ENCODE measurements at regions not wholly inside any gene's neighbourhood (a gene's known extent, or its start where the extent isn't known, plus 50 kb on each side); places are given as distances from the start of the nearest gene placed in this dataset.

DNA sequence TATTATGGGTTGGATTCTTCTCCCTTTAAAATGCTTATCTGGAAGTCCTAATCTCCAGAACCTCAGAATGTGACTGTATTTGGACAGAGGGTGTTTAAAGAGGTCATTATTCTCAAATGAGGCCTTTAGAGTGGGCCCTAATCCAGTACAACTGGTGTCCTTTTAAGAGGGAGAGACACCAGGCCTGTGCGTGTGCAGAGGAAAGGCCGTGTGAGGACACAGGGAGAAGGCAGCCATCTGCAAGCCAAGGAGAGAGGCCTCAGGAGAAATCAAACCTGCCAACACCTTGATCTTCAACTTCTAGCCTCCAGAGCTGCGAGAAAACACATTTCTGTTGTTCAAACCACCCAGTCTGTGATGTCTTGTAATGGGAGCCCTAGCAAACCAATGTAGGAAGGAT lies 235.4 kb upstream of the MYO3A start:
- H4K8ac ChIP-seq (ENCODE audit: extremely low read depth, insufficient read depth, low read length), result no peak overlapping the region
- H4K20me1 ChIP-seq (replicated peaks in 1 of 2; ENCODE audit: control insufficient read depth in 1 of 2, insufficient read depth in 2 of 2, low read length in 2 of 2), result no peaks in the 10 kb centered on the region
- WGBS, 2 experiments (ENCODE audit: extremely low coverage in 1 of 2, insufficient coverage in 1 of 2, insufficient read length in 1 of 2, insufficient replicate concordance in 2 of 2, low coverage in 1 of 2, low lambda C conversion rate in 2 of 2, missing lambda C conversion rate in 1 of 2), result 89% methylated on average over 3 of the region's 3 CpGs; no CpG with 5 or more reads in 1 of the 2 experiments
- H4K91ac ChIP-seq (replicated peaks; ENCODE audit: insufficient read length, low read length), result no peak overlapping the region
- no peak overlapping the region for H2BK5ac ChIP-seq (ENCODE audit: low read depth, low read length)
- no peaks in the 10 kb centered on the region for H3K23me2 ChIP-seq (ENCODE audit: low read depth, low read length)
- no peak overlapping the region for H3K4me2 ChIP-seq (ENCODE audit: insufficient read depth in 1 of 2, low read depth in 2 of 2, low read length in 2 of 2)
- H2BK20ac ChIP-seq (ENCODE audit: low read length), result no peak overlapping the region
- H3K23ac ChIP-seq (ENCODE audit: insufficient read length), result no peak overlapping the region
- H3K27ac ChIP-seq (ENCODE audit: low read depth, low read length), result no peak overlapping the region
- no peak overlapping the region for H2BK15ac ChIP-seq (ENCODE audit: low read length)
- H2AK5ac ChIP-seq (ENCODE audit: low read depth, low read length), result no peak overlapping the region
- H2AFZ ChIP-seq (ENCODE audit: low read length), result no peak overlapping the region
- no peak overlapping the region for H3K18ac ChIP-seq (ENCODE audit: extremely low read depth, low read length)
- no peak overlapping the region for H3K4ac ChIP-seq (replicated peaks; ENCODE audit: insufficient read length, low read depth, low read length)
- no peaks in the 10 kb centered on the region for H3K36me3 ChIP-seq (ENCODE audit: control insufficient read depth in 2 of 4, insufficient read depth in 4 of 4, low read length in 3 of 4)
- H3K14ac ChIP-seq (ENCODE audit: insufficient read length), result no peak overlapping the region
- CTCF ChIA-PET (ENCODE audit: partially characterized antibody), result no interaction called here
- H3K56ac ChIP-seq (replicated peaks; ENCODE audit: insufficient read length, low read depth, low read length), result no peak overlapping the region
- H3K79me1 ChIP-seq (ENCODE audit: low read depth, low read length), result no peaks in the 10 kb centered on the region
- H3K9ac ChIP-seq (replicated peaks in 1 of 4; ENCODE audit: extremely low read depth in 1 of 4, low read depth in 3 of 4, low read length in 3 of 4), result no peak overlapping the region
- H2BK120ac ChIP-seq (replicated peaks; ENCODE audit: low read depth, low read length), result no peak overlapping the region
- no peak overlapping the region for H4K5ac ChIP-seq (ENCODE audit: insufficient read length, low read depth, low read length)
- no peak for DNase-seq (ENCODE audit: low read depth in 1 of 2, low spot score in 2 of 2)
- H3K4me3 ChIP-seq (ENCODE audit: extremely low read depth in 1 of 4, insufficient read depth in 2 of 4, low read depth in 3 of 4, low read length in 4 of 4), result no peak overlapping the region
- H3K79me2 ChIP-seq (ENCODE audit: control insufficient read depth in 1 of 2, insufficient read depth in 2 of 2, low read length in 2 of 2), result no peaks in the 10 kb centered on the region
- no peak for FAIRE-seq
- POLR2A ChIA-PET (ENCODE audit: partially characterized antibody), result no interaction called here
- H3K4me1 ChIP-seq (replicated peaks in 1 of 4; ENCODE audit: control insufficient read depth in 3 of 4, insufficient read depth in 4 of 4, low read length in 3 of 4), result peaks cover 0 to 3% (median 0%) of the 10 kb centered on the region in 4 experiments; a peak in 1 of 7 replicates
- H3K9me3 ChIP-seq (ENCODE audit: insufficient read depth in 2 of 2, low read depth in 1 of 2, low read length in 1 of 2), result no peaks in the 10 kb centered on the region
- no peak overlapping the region for H2BK12ac ChIP-seq (ENCODE audit: low read depth, low read length)
- H3K27me3 ChIP-seq (replicated peaks in 1 of 4; ENCODE audit: control insufficient read depth in 3 of 4, extremely low read depth in 1 of 4, insufficient read depth in 3 of 4, low read length in 3 of 4), result no peaks in the 10 kb centered on the region
- TF ChIP-seq SIN3A (conservative IDR thresholded peaks at IDR 0.05 in 1 of 2, IDR thresholded peaks at IDR 0.05 in 1 of 2; ENCODE audit: low read depth in 1 of 2, low read length in 2 of 2) (no peak), TBP (IDR thresholded peaks at IDR 0.05; ENCODE audit: low read depth, low read length) (no peak)
